HG03064 (cell line): ENCODE measurements at regions not wholly inside any gene's neighbourhood (a gene's known extent, or its start where the extent isn't known, plus 50 kb on each side); places are given as distances from the start of the nearest gene placed in this dataset.
"Not testable (repeated sequence)": the region's sequence is repeated elsewhere in the genome, so short reads cannot be mapped to it uniquely, and the experiment has no call there.

Experiments used
- ATAC-seq: cut with Tn5 transposase; IDR thresholded peaks from one replicate; pipeline ENCODE4 v1.9.1; 2021; ENCODE audit warnings: low read depth; ENCODE audit not compliant: unreplicated experiment

- no peak for ATAC-seq
Measured at GRCh38 chr1:119250299-119250698, 109.8 kb upstream of the WARS2 start.

GRCh38 chr1:119251751-119252150, 111.3 kb upstream of the WARS2 start:
- no peak for ATAC-seq

- ATAC-seq, result no peak
Measured at GRCh38 chr1:119253366-119253765, 112.9 kb upstream of the WARS2 start.

GRCh38 chr1:119254067-119254720, 113.7 kb upstream of the WARS2 start:
- ATAC-seq, result no peak

- ATAC-seq, result not testable (repeated sequence)
Measured at GRCh38 chr1:119256089-119256488, 112.5 kb upstream of the HAO2 start.

- ATAC-seq, result no peak
Measured at GRCh38 chr1:119260506-119260905, 108.1 kb upstream of the HAO2 start.

GRCh38 chr1:119266386-119266785, 102.2 kb upstream of the HAO2 start:
- peak; percentile 91 for ATAC-seq

- no peak for ATAC-seq
Measured at GRCh38 chr1:119266858-119267257, 101.7 kb upstream of the HAO2 start.

GRCh38 chr1:119267288-119267687, 101.3 kb upstream of the HAO2 start:
- ATAC-seq, result not testable (repeated sequence)

GRCh38 chr1:119268879-119269278, 99.7 kb upstream of the HAO2 start:
- no peak for ATAC-seq

GRCh38 chr1:119275145-119276134, 93.1 kb upstream of the HAO2 start:
- ATAC-seq, result no peak

- no peak for ATAC-seq
Measured at GRCh38 chr1:119276558-119276957, 92.0 kb upstream of the HAO2 start.

GRCh38 chr1:119279456-119280381, 88.9 kb upstream of the HAO2 start:
- ATAC-seq, result no peak

GRCh38 chr1:119285482-119285881, 83.1 kb upstream of the HAO2 start:
- no peak for ATAC-seq

- ATAC-seq, result no peak
Measured at GRCh38 chr1:119286587-119287181, 81.9 kb upstream of the HAO2 start.

- ATAC-seq, result no peak
Measured at GRCh38 chr1:119288751-119289150, 79.8 kb upstream of the HAO2 start.

GRCh38 chr1:119290297-119290696, 78.3 kb upstream of the HAO2 start:
- ATAC-seq, result no peak

- ATAC-seq, result no peak
Measured at GRCh38 chr1:119291611-119292206, 76.9 kb upstream of the HAO2 start.

GRCh38 chr1:119293797-119294196, 74.8 kb upstream of the HAO2 start:
- ATAC-seq, result no peak

- no peak for ATAC-seq
Measured at GRCh38 chr1:119294199-119294598, 74.4 kb upstream of the HAO2 start.
